Urinary bladder (tissue), 3 donors: ENCODE measurements at regions not wholly inside any gene's neighbourhood (a gene's known extent, or its start where the extent isn't known, plus 50 kb on each side); places are given as distances from the start of the nearest gene placed in this dataset.

Experiments used
- DNase-seq: peaks from one replicate; pipeline ENCODE4 v3.0.0-alpha.2; 2015; ENCODE audit errors: extremely low spot score
- H3K27ac ChIP-seq: one replicate; pipeline ENCODE4 v1.5.1; 2013; ENCODE audit warnings: low read depth, mild to moderate bottlenecking, moderate library complexity
- H3K36me3 ChIP-seq: one replicate; pipeline ENCODE4 v1.6.1; 2013; ENCODE audit warnings: mild to moderate bottlenecking, moderate library complexity; ENCODE audit not compliant: insufficient read depth
- H3K4me1 ChIP-seq: one replicate; pipeline ENCODE4 v1.6.1; 2013; ENCODE audit warnings: mild to moderate bottlenecking, moderate library complexity; ENCODE audit not compliant: insufficient read depth
- H3K4me3 ChIP-seq: one replicate; pipeline ENCODE4 v1.5.1; 2013; ENCODE audit warnings: low read depth, low read length
- WGBS: extraction: QIAGEN DNeasy Blood & Tissue Kit; methylation state at CpG from one replicate; pipeline ENCODE4 v1.1.7; 2013; 5-methylcytosine and 5-hydroxymethylcytosine counted together
- donor health status: healthy with polysubstance abuse.
- donor health status: healthy.

- H3K4me3 ChIP-seq, result no peak overlapping the region
- H3K27ac ChIP-seq, result no peak overlapping the region
- H3K4me1 ChIP-seq, result no peaks in the 10 kb centered on the region
- WGBS, result 75% methylated on average over 1 of the region's 1 CpG
- no peaks in the 10 kb centered on the region for H3K36me3 ChIP-seq
- DNase-seq, result no peak
Observed at GRCh38 chr10:10460451-10460850, 557.2 kb upstream of the CELF2 start.

- Histone ChIP-seq H3K4me3 (no peak overlapping the region), H3K36me3 (no peaks in the 10 kb centered on the region), H3K27ac (no peak overlapping the region), H3K4me1 (no peaks in the 10 kb centered on the region)
- WGBS, result 75% methylated on average over 16 of the region's 16 CpGs
- no peak for DNase-seq
Observed at GRCh38 chr10:10462151-10462941, 555.3 kb upstream of the CELF2 start.

DNA sequence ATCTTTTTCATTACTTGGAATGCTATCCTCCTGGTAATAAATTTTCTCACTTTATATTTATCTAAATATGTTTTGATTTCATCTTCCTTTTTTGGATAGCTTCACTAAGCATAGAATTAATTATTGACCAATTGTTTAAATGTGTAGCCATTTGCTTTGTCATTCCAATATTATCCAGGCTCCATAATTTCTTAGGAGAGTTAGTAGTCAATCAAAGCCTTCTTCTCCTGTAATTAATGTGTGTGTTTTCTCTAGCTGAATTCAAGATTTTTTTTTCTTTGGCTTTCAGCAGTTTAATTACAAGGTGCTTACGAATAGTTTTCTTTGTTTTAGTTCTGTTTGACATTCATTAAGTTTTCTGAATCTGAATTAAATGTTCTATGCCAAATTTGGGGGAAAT is 545.9 kb upstream of the CELF2 start:
- no peak overlapping the region for H3K4me3 ChIP-seq
- H3K4me1 ChIP-seq, result no peaks in the 10 kb centered on the region
- DNase-seq, result no peak
- no peak overlapping the region for H3K27ac ChIP-seq
- 91% methylated on average over 1 of the region's 1 CpG for WGBS
- H3K36me3 ChIP-seq, result no peaks in the 10 kb centered on the region

- no peak overlapping the region for H3K27ac ChIP-seq
- H3K4me3 ChIP-seq, result no peak overlapping the region
- DNase-seq, result no peak
- H3K36me3 ChIP-seq, result no peaks in the 10 kb centered on the region
- WGBS, result 25% methylated on average over 2 of the region's 2 CpGs
- H3K4me1 ChIP-seq, result no peaks in the 10 kb centered on the region
Observed at GRCh38 chr10:10475812-10476211, 541.9 kb upstream of the CELF2 start.

DNA sequence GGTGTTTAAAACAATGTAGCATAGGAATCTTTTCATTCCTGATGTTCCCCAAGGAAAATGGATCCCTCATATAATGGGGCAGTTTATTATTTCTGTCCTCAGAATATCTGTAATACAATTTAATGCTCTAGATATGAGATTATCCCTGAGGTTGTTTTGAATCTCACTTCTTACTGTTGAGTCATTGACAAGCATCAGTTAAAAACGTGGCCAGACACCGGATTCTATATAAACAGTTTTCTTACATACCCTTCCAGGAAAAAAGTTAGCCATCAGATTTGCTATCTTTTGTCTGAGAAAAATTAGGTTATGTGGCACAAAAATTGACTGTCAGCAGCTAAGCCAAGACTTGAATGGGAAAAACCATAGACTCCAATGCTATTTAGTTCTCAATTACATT is 539.8 kb upstream of the CELF2 start:
- no peak overlapping the region for H3K27ac ChIP-seq
- DNase-seq, result no peak
- 29% methylated on average over 2 of the region's 2 CpGs for WGBS

GRCh38 chr10:10479465-10479864 is 538.2 kb upstream of the CELF2 start:
- WGBS, result 78% methylated on average over 9 of the region's 9 CpGs
- no peak overlapping the region for H3K4me3 ChIP-seq
- no peak overlapping the region for H3K27ac ChIP-seq
- DNase-seq, result no peak
- no peaks in the 10 kb centered on the region for H3K36me3 ChIP-seq
- H3K4me1 ChIP-seq, result no peaks in the 10 kb centered on the region

More for the DNA sequence above, 539.8 kb upstream of the CELF2 start:
- Histone ChIP-seq H3K36me3 (no peaks in the 10 kb centered on the region), H3K4me1 (no peaks in the 10 kb centered on the region), H3K4me3 (no peak overlapping the region)

DNA sequence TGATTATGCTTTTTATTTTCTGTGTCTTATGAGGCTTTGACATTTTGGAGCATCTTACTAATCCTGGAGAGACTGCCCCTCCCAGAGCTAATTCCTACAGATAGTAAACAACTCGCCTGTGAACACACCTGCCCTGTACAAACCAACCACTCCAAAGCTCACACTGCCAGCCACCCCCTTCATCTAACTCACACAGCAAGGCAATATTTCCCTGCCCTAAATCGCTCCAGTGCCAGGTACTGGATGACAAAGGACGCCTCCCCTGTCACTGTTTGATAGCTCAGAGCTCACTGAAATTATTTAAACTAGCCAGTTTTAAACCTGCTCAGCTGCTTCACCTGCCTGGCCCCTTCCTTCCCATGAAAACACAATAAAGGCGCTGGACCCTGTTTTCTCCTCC is 535.1 kb upstream of the CELF2 start:
- no peaks in the 10 kb centered on the region for H3K4me1 ChIP-seq
- whole genome bisulfite sequencing, result 81% methylated on average over 4 of the region's 4 CpGs
- no peak for DNase-seq
- no peak overlapping the region for H3K27ac ChIP-seq
- H3K36me3 ChIP-seq, result no peaks in the 10 kb centered on the region
- no peak overlapping the region for H3K4me3 ChIP-seq

- H3K27ac ChIP-seq, result no peak overlapping the region
- DNase-seq, result no peak
- no peaks in the 10 kb centered on the region for H3K36me3 ChIP-seq
- H3K4me1 ChIP-seq, result no peaks in the 10 kb centered on the region
- H3K4me3 ChIP-seq, result no peak overlapping the region
- WGBS, result 96% methylated on average over 3 of the region's 3 CpGs
Observed at GRCh38 chr10:10489076-10489475, 528.6 kb upstream of the CELF2 start.

- no peaks in the 10 kb centered on the region for H3K36me3 ChIP-seq
- no peaks in the 10 kb centered on the region for H3K4me1 ChIP-seq
- no peak overlapping the region for H3K4me3 ChIP-seq
- no peak for DNase-seq
- no peak overlapping the region for H3K27ac ChIP-seq
- 88% methylated on average over 1 of the region's 1 CpG for WGBS
Observed at GRCh38 chr10:10489805-10490571, 527.7 kb upstream of the CELF2 start.

GRCh38 chr10:10490581-10490980 is 527.1 kb upstream of the CELF2 start:
- Histone ChIP-seq H3K36me3 (no peaks in the 10 kb centered on the region), H3K4me3 (no peak overlapping the region), H3K4me1 (no peaks in the 10 kb centered on the region), H3K27ac (no peak overlapping the region)
- DNase-seq, result no peak
- WGBS, result 36% methylated on average over 1 of the region's 1 CpG

- Histone ChIP-seq H3K27ac (no peak overlapping the region), H3K4me3 (no peak overlapping the region), H3K4me1 (no peaks in the 10 kb centered on the region), H3K36me3 (no peaks in the 10 kb centered on the region)
- DNase-seq, result no peak
- 77% methylated on average over 3 of the region's 3 CpGs for WGBS
Observed at GRCh38 chr10:10492420-10492819, 525.3 kb upstream of the CELF2 start.

- WGBS, result 92% methylated on average over 4 of the region's 4 CpGs
- Histone ChIP-seq H3K27ac (no peak overlapping the region), H3K4me3 (no peak overlapping the region)
Observed at GRCh38 chr10:10493833-10494232, 523.8 kb upstream of the CELF2 start.

GRCh38 chr10:10497245-10497644 is 520.4 kb upstream of the CELF2 start:
- Histone ChIP-seq H3K4me3 (no peak overlapping the region), H3K27ac (no peak overlapping the region), H3K4me1 (no peaks in the 10 kb centered on the region), H3K36me3 (no peaks in the 10 kb centered on the region)
- no peak for DNase-seq
- WGBS, result 98% methylated on average over 3 of the region's 3 CpGs

More at GRCh38 chr10:10493833-10494232, 523.8 kb upstream of the CELF2 start:
- Histone ChIP-seq H3K4me1 (no peaks in the 10 kb centered on the region), H3K36me3 (no peaks in the 10 kb centered on the region)
- no peak for DNase-seq

DNA sequence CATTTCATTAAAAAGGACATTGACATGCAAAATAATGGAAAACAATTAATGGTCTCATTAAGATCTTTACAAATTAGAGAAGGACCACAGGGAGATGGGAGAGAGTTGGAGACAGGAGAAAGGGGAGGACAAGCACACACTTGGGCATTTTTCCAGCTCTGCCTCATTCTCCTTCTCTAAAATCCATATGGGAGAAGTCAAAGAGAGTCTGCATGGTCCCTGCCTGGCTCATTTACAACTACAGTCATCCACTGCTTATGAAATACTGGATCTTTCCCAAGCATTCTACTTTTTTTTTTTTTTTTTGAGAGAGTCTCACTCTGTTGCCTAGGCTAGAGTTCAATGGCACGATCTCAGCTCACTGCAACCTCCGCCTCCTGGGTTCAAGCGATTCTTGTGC is 518.9 kb upstream of the CELF2 start:
- Histone ChIP-seq H3K4me3 (no peak overlapping the region), H3K27ac (no peak overlapping the region), H3K36me3 (no peaks in the 10 kb centered on the region), H3K4me1 (no peaks in the 10 kb centered on the region)
- DNase-seq, result no peak
- 79% methylated on average over 3 of the region's 3 CpGs for WGBS
